OCI-LY1 (cell line): ENCODE measurements at regions not wholly inside any gene's neighbourhood (a gene's known extent, or its start where the extent isn't known, plus 50 kb on each side); places are given as distances from the start of the nearest gene placed in this dataset.
A peak's percentile ranks its signal among the peaks of the same experiment; 100 is the strongest.

Source experiments
- H2AFZ ChIP-seq: fragments of 200-600 bp; sonication (generic), shearing (Covaris generic); 2 replicates; pipeline ENCODE4 v1.6.0; 2014; ENCODE audit warnings: antibody characterized with exemption, mild to moderate bottlenecking, low read length
- H3F3A ChIP-seq: fragments of 200-600 bp; sonication (generic), shearing (Covaris generic); 2 replicates; pipeline ENCODE4 v1.6.0; 2014; ENCODE audit warnings: mild to moderate bottlenecking, antibody characterized with exemption, low read length, moderate library complexity; ENCODE audit not compliant: insufficient read depth
- H3K27ac ChIP-seq: fragments of 200-600 bp; sonication (generic); 2 replicates; pipeline ENCODE4 v1.5.1; 2014; ENCODE audit warnings: low read length, mixed run types, mild to moderate bottlenecking, low read depth; ENCODE audit not compliant: poor library complexity, severe bottlenecking
- H3K27me3 ChIP-seq: fragments of 200-600 bp; sonication (generic); 2 replicates; pipeline ENCODE4 v1.6.0; 2014; ENCODE audit warnings: antibody characterized with exemption, mild to moderate bottlenecking, low read length, moderate library complexity; ENCODE audit not compliant: insufficient read depth
- H3K36me3 ChIP-seq: fragments of 200-600 bp; sonication (generic); 2 replicates; pipeline ENCODE4 v1.6.1; 2014; ENCODE audit warnings: mild to moderate bottlenecking, antibody characterized with exemption, low read length, moderate library complexity, mixed read lengths; ENCODE audit not compliant: insufficient read depth
- H3K4me1 ChIP-seq: fragments of 200-600 bp; sonication (generic); 2 replicates; pipeline ENCODE4 v1.5.1; 2014; ENCODE audit warnings: mild to moderate bottlenecking, low read length, moderate library complexity; ENCODE audit not compliant: insufficient read depth, severe bottlenecking
- H3K4me2 ChIP-seq: fragments of 200-600 bp; sonication (generic), shearing (Covaris generic); 2 replicates; pipeline ENCODE4 v1.6.1; 2014; ENCODE audit warnings: low read length
- H3K4me3 ChIP-seq: fragments of 200-600 bp; sonication (generic); 2 replicates; pipeline ENCODE4 v1.5.1; 2014; ENCODE audit warnings: low read length, low read depth, mild to moderate bottlenecking, mixed read lengths; ENCODE audit not compliant: poor library complexity, severe bottlenecking
- H3K79me2 ChIP-seq: fragments of 200-600 bp; shearing (Covaris generic); 2 replicates; pipeline ENCODE4 v1.6.1; 2016; ENCODE audit warnings: mixed run types, low read length, mixed read lengths; ENCODE audit not compliant: insufficient read depth
- H3K9ac ChIP-seq: fragments of 200-600 bp; sonication (generic), shearing (Covaris generic); 2 replicates; pipeline ENCODE4 v1.6.1; 2014; ENCODE audit warnings: mild to moderate bottlenecking, low read length, mixed read lengths
- H3K9me2 ChIP-seq: fragments of 200-600 bp; sonication (generic), shearing (Covaris generic); 2 replicates; pipeline ENCODE4 v1.6.1; 2014; ENCODE audit warnings: low read depth, mild to moderate bottlenecking, low read length, mixed read lengths
- H3K9me3 ChIP-seq: fragments of 200-600 bp; shearing (Covaris generic); 2 replicates; pipeline ENCODE4 v1.6.1; 2014; ENCODE audit warnings: low read length, mixed read lengths
- H4K20me1 ChIP-seq: fragments of 200-600 bp; sonication (generic), shearing (Covaris generic); 2 replicates; pipeline ENCODE4 v1.6.0; 2016; ENCODE audit warnings: mild to moderate bottlenecking, low read length; ENCODE audit not compliant: insufficient read depth
- CTCF ChIP-seq: fragments of 200-600 bp; sonication (generic), shearing (Covaris generic); IDR thresholded peaks from 2 replicates; pipeline ENCODE4 v1.5.1; 2017; ENCODE audit warnings: mild to moderate bottlenecking, antibody characterized with exemption, low read length, moderate library complexity, mixed read lengths
- EZH2 ChIP-seq: fragments of 200-600 bp; sonication (generic), shearing (Covaris generic); IDR thresholded peaks from 2 replicates; pipeline ENCODE4 v1.8.0; 2017; ENCODE audit warnings: borderline replicate concordance, mixed run types, mild to moderate bottlenecking, antibody characterized with exemption, low read length, moderate library complexity, mixed read lengths

- H2AFZ ChIP-seq = no peak overlapping the region
- no peak overlapping the region for H3K9ac ChIP-seq
- no peak overlapping the region for H3K4me2 ChIP-seq
- no peaks in the 10 kb centered on the region for H3K9me2 ChIP-seq
- H3K4me1 ChIP-seq = no peaks in the 10 kb centered on the region
- no peaks in the 10 kb centered on the region for H3K27me3 ChIP-seq
- H3K9me3 ChIP-seq = no peaks in the 10 kb centered on the region
- H3K36me3 ChIP-seq = no peaks in the 10 kb centered on the region
- no peaks in the 10 kb centered on the region for H4K20me1 ChIP-seq
- H3F3A ChIP-seq = no peaks in the 10 kb centered on the region
- H3K27ac ChIP-seq = no peak overlapping the region
- no peaks in the 10 kb centered on the region for H3K79me2 ChIP-seq
- H3K4me3 ChIP-seq = no peak overlapping the region
- TF ChIP-seq EZH2 (no peak), CTCF (no peak)
Observed at GRCh38 chr3:148625991-148626390, 71.7 kb upstream of the AGTR1 start.

- Histone ChIP-seq H3F3A (no peaks in the 10 kb centered on the region), H2AFZ (no peak overlapping the region), H3K9ac (no peak overlapping the region), H3K4me2 (no peak overlapping the region), H3K4me1 (no peaks in the 10 kb centered on the region), H3K27ac (no peak overlapping the region), H4K20me1 (no peaks in the 10 kb centered on the region), H3K4me3 (no peak overlapping the region), H3K9me3 (no peaks in the 10 kb centered on the region), H3K36me3 (no peaks in the 10 kb centered on the region), H3K27me3 (no peaks in the 10 kb centered on the region), H3K79me2 (no peaks in the 10 kb centered on the region), H3K9me2 (no peaks in the 10 kb centered on the region)
- TF ChIP-seq EZH2 (no peak), CTCF (no peak)
Observed at GRCh38 chr3:148629006-148629405, 68.7 kb upstream of the AGTR1 start.

- H3K4me3 ChIP-seq = no peak overlapping the region
- H3F3A ChIP-seq = no peaks in the 10 kb centered on the region
- no peaks in the 10 kb centered on the region for H3K27me3 ChIP-seq
- no peaks in the 10 kb centered on the region for H4K20me1 ChIP-seq
- no peak overlapping the region for H2AFZ ChIP-seq
- no peaks in the 10 kb centered on the region for H3K36me3 ChIP-seq
- H3K9ac ChIP-seq = no peak overlapping the region
- no peaks in the 10 kb centered on the region for H3K9me2 ChIP-seq
- no peaks in the 10 kb centered on the region for H3K9me3 ChIP-seq
- no peak overlapping the region for H3K4me2 ChIP-seq
- H3K27ac ChIP-seq = no peak overlapping the region
- no peaks in the 10 kb centered on the region for H3K79me2 ChIP-seq
- no peaks in the 10 kb centered on the region for H3K4me1 ChIP-seq
- TF ChIP-seq EZH2 (no peak), CTCF (peak; percentile 48; the same call in 1 of the 2 replicates)
Observed at GRCh38 chr3:148631124-148631903, 66.4 kb upstream of the AGTR1 start.
